ENCODE measurements at regions not wholly inside any gene's neighbourhood (a gene's known extent, or its start where the extent isn't known, plus 50 kb on each side); places are given as distances from the start of the nearest gene placed in this dataset.

GRCh38 chr14:98705871-98706300 lies 566.1 kb downstream of the BCL11B start:
- Histone ChIP-seq H3K9me3 (ENCODE audit: control insufficient read depth, insufficient read depth, low read length) (no peaks in the 10 kb centered on the region), H3K27me3 (ENCODE audit: control insufficient read depth, insufficient read depth, low read length) (no peaks in the 10 kb centered on the region), H3K36me3 (ENCODE audit: control insufficient read depth, insufficient read depth, low read length) (no peaks in the 10 kb centered on the region), H3K4me1 (ENCODE audit: control insufficient read depth, insufficient read depth, low read length) (peaks cover 18% of the 10 kb centered on the region), H3K27ac (ENCODE audit: low read length) (no peak overlapping the region), H3K4me3 (ENCODE audit: low read length) (no peak overlapping the region)
- Mint-ChIP-seq H3K4me1 (peaks cover 39% of the 10 kb centered on the region in 2 donors), H3K27me3 (ENCODE audit: low read depth in 2 of 2) (peaks cover 0 to 5% of the 10 kb centered on the region in 2 donors), H3K36me3 (no peaks in the 10 kb centered on the region), H3K27ac (peak overlapping the region; percentile 11 to 66), H3K9me3 (no peaks in the 10 kb centered on the region), H3K4me3 (peak overlapping the region; percentile 76)
- no peak for TF ChIP-seq CTCF (IDR thresholded peaks at IDR 0.05)
- intact Hi-C loops (cut with micrococcal nuclease) = no loop called here
- 83% methylated on average over 7 of the region's 7 CpGs for WGBS (ENCODE audit: insufficient coverage)
- ATAC-seq (no peak), DNase-seq (no peak)

- H3K27ac ChIP-seq (ENCODE audit: low read length) = no peak overlapping the region
- H3K36me3 ChIP-seq (ENCODE audit: control insufficient read depth, insufficient read depth, low read length) = no peaks in the 10 kb centered on the region
- TF ChIP-seq CTCF (IDR thresholded peaks at IDR 0.05) = no peak
- DNase-seq (no peak), ATAC-seq (no peak)
- no peaks in the 10 kb centered on the region for H3K27me3 ChIP-seq (ENCODE audit: control insufficient read depth, insufficient read depth, low read length)
- peaks cover 0 to 9% of the 10 kb centered on the region in 2 donors for H3K27me3 Mint-ChIP-seq (ENCODE audit: low read depth in 2 of 2)
- no peak overlapping the region for H3K4me3 ChIP-seq (ENCODE audit: low read length)
- peaks cover 22% of the 10 kb centered on the region for H3K4me1 ChIP-seq (ENCODE audit: control insufficient read depth, insufficient read depth, low read length)
- intact Hi-C loops (cut with micrococcal nuclease) = no loop called here
- no peaks in the 10 kb centered on the region for H3K36me3 Mint-ChIP-seq
- H3K4me3 Mint-ChIP-seq = no peak overlapping the region
- no peak overlapping the region for H3K27ac Mint-ChIP-seq
- H3K9me3 ChIP-seq (ENCODE audit: control insufficient read depth, insufficient read depth, low read length) = no peaks in the 10 kb centered on the region
- H3K4me1 Mint-ChIP-seq = peaks cover 45 to 46% of the 10 kb centered on the region in 2 donors
- 96% methylated on average over 5 of the region's 7 CpGs for WGBS (ENCODE audit: insufficient coverage)
- H3K9me3 Mint-ChIP-seq = no peaks in the 10 kb centered on the region
These were observed 564.5 kb downstream of the BCL11B start for GRCh38 chr14:98707522-98707921.

- Mint-ChIP-seq H3K4me1 (peaks cover 38% of the 10 kb centered on the region in 2 donors), H3K9me3 (no peaks in the 10 kb centered on the region), H3K36me3 (no peaks in the 10 kb centered on the region), H3K27ac (no peak overlapping the region), H3K27me3 (ENCODE audit: low read depth in 2 of 2) (peaks cover 0 to 9% of the 10 kb centered on the region in 2 donors), H3K4me3 (no peak overlapping the region)
- Histone ChIP-seq H3K27me3 (ENCODE audit: control insufficient read depth, insufficient read depth, low read length) (no peaks in the 10 kb centered on the region), H3K9me3 (ENCODE audit: control insufficient read depth, insufficient read depth, low read length) (no peaks in the 10 kb centered on the region), H3K4me3 (ENCODE audit: low read length) (no peak overlapping the region), H3K36me3 (ENCODE audit: control insufficient read depth, insufficient read depth, low read length) (no peaks in the 10 kb centered on the region), H3K4me1 (ENCODE audit: control insufficient read depth, insufficient read depth, low read length) (peaks cover 22% of the 10 kb centered on the region), H3K27ac (ENCODE audit: low read length) (no peak overlapping the region)
- no peak for TF ChIP-seq CTCF (IDR thresholded peaks at IDR 0.05)
- ATAC-seq (no peak), DNase-seq (no peak)
- intact Hi-C loops (cut with micrococcal nuclease) = no loop called here
These were observed 563.4 kb downstream of the BCL11B start for GRCh38 chr14:98708555-98708954.

GRCh38 chr14:98711453-98711852 lies 560.5 kb downstream of the BCL11B start:
- H3K27ac Mint-ChIP-seq = peak overlapping the region in 1 of 2 donors; percentile 31
- peaks cover 4% of the 10 kb centered on the region for H3K4me1 ChIP-seq (ENCODE audit: control insufficient read depth, insufficient read depth, low read length)
- no peak for TF ChIP-seq CTCF (IDR thresholded peaks at IDR 0.05)
- no peak overlapping the region for H3K27ac ChIP-seq (ENCODE audit: low read length)
- H3K27me3 Mint-ChIP-seq (ENCODE audit: low read depth in 2 of 2) = peaks cover 2 to 13% of the 10 kb centered on the region in 2 donors
- ATAC-seq = peak in 2 of 3 donors; percentile 36 to 70
- H3K4me3 ChIP-seq (ENCODE audit: low read length) = no peak overlapping the region
- no peak overlapping the region for H3K4me3 Mint-ChIP-seq
- 28% methylated on average over 2 of the region's 2 CpGs for WGBS (ENCODE audit: insufficient coverage)
- peaks cover 14 to 20% of the 10 kb centered on the region in 2 donors for H3K4me1 Mint-ChIP-seq
- intact Hi-C loops (cut with micrococcal nuclease) = no loop called here
- H3K27me3 ChIP-seq (ENCODE audit: control insufficient read depth, insufficient read depth, low read length) = no peaks in the 10 kb centered on the region
- H3K36me3 ChIP-seq (ENCODE audit: control insufficient read depth, insufficient read depth, low read length) = no peaks in the 10 kb centered on the region
- no peaks in the 10 kb centered on the region for H3K9me3 ChIP-seq (ENCODE audit: control insufficient read depth, insufficient read depth, low read length)
- H3K36me3 Mint-ChIP-seq = no peaks in the 10 kb centered on the region
- DNase-seq = peak in 1 of 2 donors; percentile 52
- H3K9me3 Mint-ChIP-seq = no peaks in the 10 kb centered on the region
